Peyer's patch (tissue), 4 donors: ENCODE measurements at regions not wholly inside any gene's neighbourhood (a gene's known extent, or its start where the extent isn't known, plus 50 kb on each side); places are given as distances from the start of the nearest gene placed in this dataset.

Experiments
- DNase-seq, 3 donors: peaks; one replicate each; pipeline ENCODE4 v3.0.0-alpha.2; 2017 to 2019
- H3K27ac ChIP-seq, 4 donors: fragments of 200-600 bp; sonication (generic); one replicate each; pipeline ENCODE4 v1.5.1; 2016 to 2019
- H3K27me3 ChIP-seq, 2 donors: fragments of 200-600 bp; sonication (generic); one replicate each; pipeline ENCODE4 v1.5.1; 2019
- H3K36me3 ChIP-seq, 3 donors: fragments of 200-600 bp; sonication (generic); one replicate each; pipeline ENCODE4 v1.5.1; 2016 to 2019
- H3K4me1 ChIP-seq, 4 donors: fragments of 200-600 bp; sonication (generic); one replicate each; pipeline ENCODE4 v1.5.1; 2016 to 2019
- H3K4me3 ChIP-seq, 4 donors: fragments of 200-600 bp; sonication (generic); 1 replicate in 3 of 4; 2 replicates in 1 of 4; pipeline ENCODE4 v1.5.1; 2016 to 2019; ENCODE audit warnings: mild to moderate bottlenecking in 1 of 4
- H3K9me3 ChIP-seq, 4 donors: fragments of 200-600 bp; sonication (generic); one replicate each; pipeline ENCODE4 v1.5.1; 2016 to 2019; ENCODE audit warnings: mild to moderate bottlenecking in 1 of 4
- CTCF ChIP-seq, 6 experiments: fragments of 450-650 bp in 4 of 6; fragments of 200-600 bp in 2 of 6; sonication (generic) in 1 of 6; IDR thresholded peaks; one replicate each; pipeline ENCODE4 v1.5.1; 2017 to 2019; ENCODE audit warnings: antibody characterized with exemption in 6 of 6, mild to moderate bottlenecking in 3 of 6, moderate library complexity in 1 of 6
- POLR2A ChIP-seq, 2 donors: fragments of 450-650 bp; IDR thresholded peaks; one replicate each; pipeline ENCODE4 v1.5.1; 2017; ENCODE audit warnings: antibody characterized with exemption in 2 of 2, mild to moderate bottlenecking in 2 of 2, moderate library complexity in 2 of 2

DNA sequence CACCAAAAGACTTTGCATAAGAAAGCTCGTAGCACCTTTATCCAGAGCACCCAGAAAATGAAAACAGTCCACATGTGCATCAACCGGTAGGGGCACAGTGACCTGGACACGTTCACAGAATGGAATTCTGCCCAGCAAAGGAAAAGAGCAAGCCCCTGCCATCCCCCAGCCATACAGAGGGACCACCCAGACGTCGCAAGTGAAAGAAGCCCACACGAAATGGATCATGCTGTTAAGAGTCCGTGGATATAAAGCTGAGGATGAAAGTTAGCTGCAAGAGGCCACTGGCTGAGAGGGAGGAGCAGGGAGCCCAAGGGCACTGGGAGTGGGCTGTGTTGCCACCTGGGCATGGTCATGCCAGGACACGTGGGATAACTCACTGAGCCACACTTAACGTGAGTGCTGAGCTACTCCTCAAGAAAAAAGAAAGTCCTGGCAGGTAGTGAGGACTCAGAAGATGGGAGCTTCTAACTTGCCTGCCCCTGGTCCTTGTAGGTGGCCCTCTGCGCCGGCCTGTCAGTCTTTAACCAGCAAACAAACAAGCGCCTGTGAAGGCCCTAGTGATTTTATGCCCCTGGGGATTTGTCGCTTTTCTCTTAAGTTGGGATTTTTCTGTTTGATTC is 190.7 kb downstream of the C16orf95 start:
- no peak for DNase-seq
- Histone ChIP-seq H3K4me3 (no peak overlapping the region), H3K9me3 (peaks cover 0 to 7% (median 0%) of the 10 kb centered on the region in 4 donors), H3K27me3 (no peaks in the 10 kb centered on the region), H3K4me1 (no peaks in the 10 kb centered on the region), H3K36me3 (no peaks in the 10 kb centered on the region), H3K27ac (no peak overlapping the region)
- TF ChIP-seq POLR2A (IDR thresholded peaks at IDR 0.05) (no peak), CTCF (IDR thresholded peaks at IDR 0.05) (no peak)

- TF ChIP-seq POLR2A (IDR thresholded peaks at IDR 0.05) = no peak
- no peak for TF ChIP-seq CTCF (IDR thresholded peaks at IDR 0.05)
- peaks cover 0 to 7% (median 0%) of the 10 kb centered on the region in 4 donors for H3K9me3 ChIP-seq
- no peaks in the 10 kb centered on the region for H3K27me3 ChIP-seq
- no peak for DNase-seq
- no peaks in the 10 kb centered on the region for H3K4me1 ChIP-seq
- no peaks in the 10 kb centered on the region for H3K36me3 ChIP-seq
- H3K4me3 ChIP-seq = no peak overlapping the region
- H3K27ac ChIP-seq = peak overlapping the region in 3 of 4 donors; percentile 14 to 57 (median 25)
Observed at GRCh38 chr16:87127061-87127765, 190.0 kb downstream of the C16orf95 start.

DNA sequence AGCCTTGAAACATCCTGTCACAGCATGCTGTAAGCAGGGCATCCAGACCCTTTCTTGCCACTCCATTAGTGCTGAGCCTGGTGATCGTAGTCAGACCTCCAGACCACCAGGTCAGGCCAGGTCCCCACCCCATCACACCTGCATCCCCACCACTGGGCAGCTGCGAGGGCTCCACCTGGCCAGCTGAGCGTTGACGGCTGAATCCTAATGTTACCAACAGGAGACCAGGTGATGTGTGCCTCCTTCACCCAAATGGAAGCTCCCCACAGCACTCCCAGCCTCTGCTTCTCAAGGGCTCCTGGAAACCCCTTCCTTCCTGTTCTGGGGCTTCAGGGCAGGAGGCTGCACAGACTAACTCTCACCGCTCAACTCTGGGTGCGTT is 189.4 kb downstream of the C16orf95 start:
- Histone ChIP-seq H3K36me3 (no peaks in the 10 kb centered on the region), H3K27me3 (no peaks in the 10 kb centered on the region), H3K4me3 (no peak overlapping the region), H3K27ac (peak overlapping the region in 2 of 4 donors; percentile 25 to 57), H3K4me1 (no peaks in the 10 kb centered on the region), H3K9me3 (peaks cover 0 to 7% (median 0%) of the 10 kb centered on the region in 4 donors)
- DNase-seq = no peak
- TF ChIP-seq POLR2A (IDR thresholded peaks at IDR 0.05) (no peak), CTCF (IDR thresholded peaks at IDR 0.05) (no peak)

DNA sequence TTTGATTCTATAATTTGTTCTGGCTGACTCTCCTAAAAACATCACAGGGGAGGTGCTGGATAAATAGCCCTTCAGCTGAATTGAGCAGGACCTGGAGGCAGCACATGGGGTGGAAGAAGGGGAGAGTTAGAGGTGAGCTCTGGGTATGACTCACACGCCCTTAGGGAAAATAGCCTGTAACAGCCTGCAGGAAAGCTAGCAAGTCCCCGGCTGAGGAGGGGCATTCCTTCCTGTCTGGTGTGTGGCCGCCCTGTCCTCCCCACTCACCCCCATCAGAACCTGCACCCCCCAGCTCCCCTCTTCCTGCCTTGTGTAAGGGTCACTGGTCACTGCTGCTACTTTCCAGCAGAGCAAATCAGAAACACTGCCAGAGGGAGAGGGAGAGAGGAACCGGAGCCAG is 187.4 kb downstream of the C16orf95 start:
- Histone ChIP-seq H3K4me1 (no peaks in the 10 kb centered on the region), H3K9me3 (peaks cover 0 to 7% (median 0%) of the 10 kb centered on the region in 4 donors), H3K27me3 (no peaks in the 10 kb centered on the region), H3K27ac (no peak overlapping the region), H3K36me3 (no peaks in the 10 kb centered on the region), H3K4me3 (no peak overlapping the region)
- TF ChIP-seq POLR2A (IDR thresholded peaks at IDR 0.05) (no peak), CTCF (IDR thresholded peaks at IDR 0.05) (no peak)
- DNase-seq = no peak

DNA sequence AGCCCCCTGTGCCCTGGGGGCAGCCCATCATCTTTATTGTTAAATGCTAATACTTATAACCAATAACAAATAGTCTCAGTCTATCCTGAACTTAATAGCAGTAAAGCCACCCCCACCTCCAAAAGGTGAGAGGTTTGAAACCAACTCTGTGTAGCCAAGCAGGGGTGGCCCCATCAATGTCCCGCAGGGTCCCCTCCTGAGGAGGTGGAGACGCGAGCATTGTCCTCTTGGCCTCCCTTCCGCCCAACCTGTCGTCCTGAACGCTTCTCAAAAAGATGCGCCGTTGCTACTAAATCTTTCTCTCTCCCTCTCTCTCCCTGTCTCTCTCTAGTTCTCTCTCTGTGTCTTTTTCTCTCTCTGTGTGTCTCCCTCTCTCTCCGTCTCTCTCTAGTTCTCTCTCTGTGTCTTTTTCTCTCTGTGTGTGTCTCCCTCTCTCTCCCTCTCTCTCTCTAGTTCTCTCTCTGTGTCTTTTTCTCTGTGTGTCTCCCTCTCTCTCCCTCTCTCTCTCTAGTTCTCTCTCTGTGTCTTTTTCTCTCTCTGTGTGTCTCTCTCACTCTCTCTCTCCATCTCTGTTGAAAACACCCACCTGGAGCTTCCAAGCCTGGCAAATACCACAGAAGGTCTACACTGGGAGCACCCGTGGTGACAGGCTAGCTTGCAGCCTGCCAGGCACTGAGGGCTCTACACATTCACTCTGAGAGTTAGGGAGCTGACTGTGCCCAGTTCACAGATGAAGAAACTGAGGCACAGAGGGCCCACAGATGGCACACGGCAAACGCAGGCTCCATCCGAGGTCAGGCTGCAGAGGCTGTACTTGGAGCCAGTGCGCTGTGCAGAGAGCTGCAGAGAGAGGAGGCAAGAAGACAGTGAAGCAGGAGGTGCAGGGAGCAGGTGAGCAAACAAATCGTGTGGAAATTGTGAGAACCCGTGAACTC is 185.9 kb downstream of the C16orf95 start:
- Histone ChIP-seq H3K36me3 (no peaks in the 10 kb centered on the region), H3K27ac (no peak overlapping the region), H3K4me1 (no peaks in the 10 kb centered on the region), H3K4me3 (no peak overlapping the region), H3K27me3 (no peaks in the 10 kb centered on the region), H3K9me3 (peaks cover 0 to 7% (median 0%) of the 10 kb centered on the region in 4 donors)
- DNase-seq = no peak
- TF ChIP-seq POLR2A (IDR thresholded peaks at IDR 0.05) = no peak
- TF ChIP-seq CTCF (IDR thresholded peaks at IDR 0.05) = no peak
